ENCODE measurements at regions not wholly inside any gene's neighbourhood (a gene's known extent, or its start where the extent isn't known, plus 50 kb on each side); places are given as distances from the start of the nearest gene placed in this dataset.

DNA sequence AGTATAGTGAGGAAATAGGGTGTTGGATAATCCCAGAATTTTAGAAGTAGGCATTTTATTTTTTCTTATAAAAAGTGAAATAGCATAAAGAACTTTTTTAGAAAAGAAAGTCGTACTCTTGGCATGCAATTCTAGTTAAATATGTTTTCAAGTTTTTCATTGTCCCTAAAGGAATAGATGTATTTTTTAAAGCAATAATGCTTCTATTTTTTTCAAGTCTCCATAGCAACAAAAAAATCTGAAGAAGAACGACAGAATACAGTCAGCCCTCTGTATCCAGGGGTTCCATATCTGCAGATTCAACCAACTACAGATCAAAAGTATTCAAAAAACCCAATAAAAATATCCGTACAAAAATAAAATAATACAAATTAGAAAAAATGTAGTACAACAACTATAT is 538.2 kb downstream of the GLUD2 start:
- DNase-seq (ENCODE audit: low read depth in 1 of 2, low spot score in 1 of 2) = no peak
- H3K4me1 ChIP-seq = no peaks in the 10 kb centered on the region
- WGBS (ENCODE audit: missing lambda C conversion rate) = 16% methylated on average over 3 of the region's 3 CpGs
- TF ChIP-seq GATA3 (IDR thresholded peaks at IDR 0.05; ENCODE audit: borderline replicate concordance) (no peak), RCOR1 (IDR thresholded peaks at IDR 0.05; ENCODE audit: low read depth, low read length) (no peak)
- no peak for ATAC-seq
- ChIA-PET POLR2A (no interaction called here), CTCF (no interaction called here)
- no peaks in the 10 kb centered on the region for H3K9me3 ChIP-seq
- H3K4me3 ChIP-seq = no peak overlapping the region
- H3K27ac ChIP-seq = no peak overlapping the region
- FAIRE-seq = no peak
- no peak overlapping the region for H3K4me2 ChIP-seq

DNA sequence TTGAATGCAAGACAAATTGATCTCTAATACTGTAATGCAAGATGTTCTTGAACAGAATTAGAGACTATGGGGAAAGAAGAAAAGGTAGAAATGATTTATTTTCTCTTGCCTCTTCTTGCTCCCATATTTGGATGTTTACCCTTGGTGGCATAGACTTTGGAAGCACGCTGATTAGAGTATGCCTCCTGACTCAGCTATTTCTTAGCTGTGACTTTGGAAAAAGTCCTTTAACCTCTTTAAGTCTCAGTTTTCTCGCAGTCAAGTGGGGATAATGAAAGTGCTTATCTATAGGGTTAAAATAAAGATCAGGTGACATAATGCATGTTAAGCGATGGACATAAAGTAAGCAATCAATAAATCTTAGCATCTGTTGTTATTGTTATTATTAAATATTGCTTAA is 545.5 kb downstream of the GLUD2 start:
- no peak overlapping the region for H3K4me2 ChIP-seq
- H3K27ac ChIP-seq = no peak overlapping the region
- ChIA-PET POLR2A (no interaction called here), CTCF (no interaction called here)
- H3K9me3 ChIP-seq = no peaks in the 10 kb centered on the region
- no peak for TF ChIP-seq TFCP2L1 (CRISPR knock-in tag; IDR thresholded peaks at IDR 0.05)
- no peak for TF ChIP-seq NFE2L2 (conservative IDR thresholded peaks at IDR 0.05; ENCODE audit: low read length)
- TF ChIP-seq EP300 (IDR thresholded peaks at IDR 0.05) = no peak
- no peak for TF ChIP-seq FOXS1 (CRISPR knock-in tag; IDR thresholded peaks at IDR 0.05)
- TF ChIP-seq, protein P1, sequence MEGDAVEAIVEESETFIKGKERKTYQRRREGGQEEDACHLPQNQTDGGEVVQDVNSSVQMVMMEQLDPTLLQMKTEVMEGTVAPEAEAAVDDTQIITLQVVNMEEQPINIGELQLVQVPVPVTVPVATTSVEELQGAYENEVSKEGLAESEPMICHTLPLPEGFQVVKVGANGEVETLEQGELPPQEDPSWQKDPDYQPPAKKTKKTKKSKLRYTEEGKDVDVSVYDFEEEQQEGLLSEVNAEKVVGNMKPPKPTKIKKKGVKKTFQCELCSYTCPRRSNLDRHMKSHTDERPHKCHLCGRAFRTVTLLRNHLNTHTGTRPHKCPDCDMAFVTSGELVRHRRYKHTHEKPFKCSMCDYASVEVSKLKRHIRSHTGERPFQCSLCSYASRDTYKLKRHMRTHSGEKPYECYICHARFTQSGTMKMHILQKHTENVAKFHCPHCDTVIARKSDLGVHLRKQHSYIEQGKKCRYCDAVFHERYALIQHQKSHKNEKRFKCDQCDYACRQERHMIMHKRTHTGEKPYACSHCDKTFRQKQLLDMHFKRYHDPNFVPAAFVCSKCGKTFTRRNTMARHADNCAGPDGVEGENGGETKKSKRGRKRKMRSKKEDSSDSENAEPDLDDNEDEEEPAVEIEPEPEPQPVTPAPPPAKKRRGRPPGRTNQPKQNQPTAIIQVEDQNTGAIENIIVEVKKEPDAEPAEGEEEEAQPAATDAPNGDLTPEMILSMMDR (IDR thresholded peaks at IDR 0.05) = no peak
- no peak for TF ChIP-seq RARB (CRISPR knock-in tag; IDR thresholded peaks at IDR 0.05)
- no peak for TF ChIP-seq NR3C1 (IDR thresholded peaks at IDR 0.05)
- no peak for TF ChIP-seq SMC3 (IDR thresholded peaks at IDR 0.05)
- no peak for TF ChIP-seq EHMT2 (IDR thresholded peaks at IDR 0.05; ENCODE audit: low read depth)
- no peak for TF ChIP-seq RNF2 (IDR thresholded peaks at IDR 0.05; ENCODE audit: borderline replicate concordance, low read depth)
- TF ChIP-seq ESRRA (IDR thresholded peaks at IDR 0.05; ENCODE audit: borderline replicate concordance, low read length) = no peak
- no peak for TF ChIP-seq POLR2A (IDR thresholded peaks at IDR 0.05; ENCODE audit: low read length)
- TF ChIP-seq, protein P2, sequence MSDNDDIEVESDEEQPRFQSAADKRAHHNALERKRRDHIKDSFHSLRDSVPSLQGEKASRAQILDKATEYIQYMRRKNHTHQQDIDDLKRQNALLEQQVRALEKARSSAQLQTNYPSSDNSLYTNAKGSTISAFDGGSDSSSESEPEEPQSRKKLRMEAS (IDR thresholded peaks at IDR 0.05) = no peak
- TF ChIP-seq NPAS2 (CRISPR knock-in tag; IDR thresholded peaks at IDR 0.05; ENCODE audit: borderline replicate concordance) = no peak
- TF ChIP-seq FOSB (CRISPR knock-in tag; IDR thresholded peaks at IDR 0.05) = no peak
- TF ChIP-seq SREBF2 (IDR thresholded peaks at IDR 0.05) = no peak
- TF ChIP-seq, protein P3, sequence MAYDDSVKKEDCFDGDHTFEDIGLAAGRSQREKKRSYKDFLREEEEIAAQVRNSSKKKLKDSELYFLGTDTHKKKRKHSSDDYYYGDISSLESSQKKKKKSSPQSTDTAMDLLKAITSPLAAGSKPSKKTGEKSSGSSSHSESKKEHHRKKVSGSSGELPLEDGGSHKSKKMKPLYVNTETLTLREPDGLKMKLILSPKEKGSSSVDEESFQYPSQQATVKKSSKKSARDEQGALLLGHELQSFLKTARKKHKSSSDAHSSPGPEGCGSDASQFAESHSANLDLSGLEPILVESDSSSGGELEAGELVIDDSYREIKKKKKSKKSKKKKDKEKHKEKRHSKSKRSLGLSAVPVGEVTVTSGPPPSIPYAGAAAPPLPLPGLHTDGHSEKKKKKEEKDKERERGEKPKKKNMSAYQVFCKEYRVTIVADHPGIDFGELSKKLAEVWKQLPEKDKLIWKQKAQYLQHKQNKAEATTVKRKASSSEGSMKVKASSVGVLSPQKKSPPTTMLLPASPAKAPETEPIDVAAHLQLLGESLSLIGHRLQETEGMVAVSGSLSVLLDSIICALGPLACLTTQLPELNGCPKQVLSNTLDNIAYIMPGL (CRISPR knock-in tag; IDR thresholded peaks at IDR 0.05; ENCODE audit: borderline replicate concordance) = no peak
- 39% methylated on average over 3 of the region's 3 CpGs for WGBS (ENCODE audit: missing lambda C conversion rate)
- DNase-seq (ENCODE audit: low read depth in 1 of 2, low spot score in 1 of 2) = no peak
- ATAC-seq = no peak
- H3K4me3 ChIP-seq = no peak overlapping the region
- FAIRE-seq = no peak
- no peaks in the 10 kb centered on the region for H3K4me1 ChIP-seq

DNA sequence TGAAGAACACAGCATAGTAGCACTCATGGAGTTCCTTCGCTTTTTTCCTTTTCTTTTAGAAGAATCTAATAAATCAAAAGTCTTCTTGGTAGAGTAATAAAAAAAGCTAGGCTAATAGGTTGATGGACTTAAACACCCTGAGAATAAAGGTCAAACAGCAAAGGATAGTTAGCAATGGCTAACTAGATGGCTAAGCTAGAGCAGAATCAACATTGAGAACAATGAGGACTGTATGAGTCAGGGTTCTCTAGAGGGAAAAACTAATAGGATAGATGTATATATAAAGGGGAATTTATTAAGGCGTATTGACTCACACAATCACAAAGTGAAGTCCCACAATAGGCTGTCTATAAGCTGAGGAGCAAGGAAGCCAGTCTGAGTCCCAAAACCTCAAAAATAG is 550.9 kb downstream of the GLUD2 start:
- no peak overlapping the region for H3K4me2 ChIP-seq
- H3K9me3 ChIP-seq = no peaks in the 10 kb centered on the region
- WGBS (ENCODE audit: missing lambda C conversion rate) = 17% methylated on average over 2 of the region's 2 CpGs
- POLR2A ChIA-PET = no interaction called here
- CTCF ChIA-PET = no interaction called here
- no peak overlapping the region for H3K4me3 ChIP-seq
- no peak overlapping the region for H3K27ac ChIP-seq
- peak in 1 of 2 experiments; percentile 16 for DNase-seq (ENCODE audit: low read depth in 1 of 2, low spot score in 1 of 2)
- ATAC-seq = peak in 1 of 2 experiments; percentile 45; a peak in 1 of 6 replicates
- H3K4me1 ChIP-seq = no peaks in the 10 kb centered on the region
- FAIRE-seq = no peak
- TF ChIP-seq POLR2A (IDR thresholded peaks at IDR 0.05; ENCODE audit: low read length) (no peak), SREBF2 (IDR thresholded peaks at IDR 0.05) (no peak), EP300 (IDR thresholded peaks at IDR 0.05) (no peak), CEBPB (IDR thresholded peaks at IDR 0.05) (no peak), RFX5 (IDR thresholded peaks at IDR 0.05) (no peak), FOXS1 (CRISPR knock-in tag; IDR thresholded peaks at IDR 0.05) (no peak), HOXB13 (CRISPR knock-in tag; IDR thresholded peaks at IDR 0.05; ENCODE audit: low read depth) (no peak), ZSCAN20 (CRISPR knock-in tag; IDR thresholded peaks at IDR 0.05) (no peak), JUN (IDR thresholded peaks at IDR 0.05) (no peak), FOSL2 (IDR thresholded peaks at IDR 0.05) (no peak), FOSL2 (CRISPR knock-in tag; IDR thresholded peaks at IDR 0.05) (no peak)
- TF ChIP-seq, protein P1 (IDR thresholded peaks at IDR 0.05) = no peak
- TF ChIP-seq, protein P4, sequence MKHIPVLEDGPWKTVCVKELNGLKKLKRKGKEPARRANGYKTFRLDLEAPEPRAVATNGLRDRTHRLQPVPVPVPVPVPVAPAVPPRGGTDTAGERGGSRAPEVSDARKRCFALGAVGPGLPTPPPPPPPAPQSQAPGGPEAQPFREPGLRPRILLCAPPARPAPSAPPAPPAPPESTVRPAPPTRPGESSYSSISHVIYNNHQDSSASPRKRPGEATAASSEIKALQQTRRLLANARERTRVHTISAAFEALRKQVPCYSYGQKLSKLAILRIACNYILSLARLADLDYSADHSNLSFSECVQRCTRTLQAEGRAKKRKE (CRISPR knock-in tag; IDR thresholded peaks at IDR 0.05; ENCODE audit: low read depth) = no peak
- TF ChIP-seq, protein P3 (CRISPR knock-in tag; IDR thresholded peaks at IDR 0.05; ENCODE audit: borderline replicate concordance) = no peak
